Activated naive CD4-positive, alpha-beta T cell treated with anti-CD3 and anti-CD28 coated beads for 36 hours (primary cell): ENCODE measurements at regions not wholly inside any gene's neighbourhood (a gene's known extent, or its start where the extent isn't known, plus 50 kb on each side); places are given as distances from the start of the nearest gene placed in this dataset.
"Not testable (repeated sequence)": the region's sequence is repeated elsewhere in the genome, so short reads cannot be mapped to it uniquely, and the experiment has no call there.

Experiments used
- CTCF ChIA-PET: fragments of 350-600 bp; sonication (Branson Sonifier 250); formaldehyde crosslinking; loops from one replicate; lab custom pipeline; 2021; ENCODE audit warnings: antibody characterized with exemption; lab: Charles Lee
- DNase-seq: peaks from one replicate; pipeline ENCODE4 v3.0.0-alpha.2; 2020
- H3K27ac Mint-ChIP-seq: one replicate; pipeline ENCODE4 v1.8.0; 2021; ENCODE audit warnings: mild to moderate bottlenecking, mixed read lengths
- H3K27me3 Mint-ChIP-seq: one replicate; pipeline ENCODE4 v1.8.0; 2021; ENCODE audit warnings: low read depth, mixed read lengths
- H3K36me3 Mint-ChIP-seq: one replicate; pipeline ENCODE4 v1.8.0; 2021; ENCODE audit warnings: low read depth, mixed read lengths
- H3K4me1 Mint-ChIP-seq: one replicate; pipeline ENCODE4 v1.8.0; 2021; ENCODE audit warnings: low read depth, mixed read lengths
- H3K4me3 Mint-ChIP-seq: one replicate; pipeline ENCODE4 v1.8.0; 2021; ENCODE audit warnings: mild to moderate bottlenecking, moderate library complexity, mixed read lengths
- H3K9me3 Mint-ChIP-seq: one replicate; pipeline ENCODE4 v1.8.0; 2021; ENCODE audit warnings: mixed read lengths
- intact Hi-C: fragments of 100-400 bp; cut with micrococcal nuclease; formaldehyde crosslinking; loops from one replicate; pipeline ENCODE4 v1.15.1; 2023

DNA sequence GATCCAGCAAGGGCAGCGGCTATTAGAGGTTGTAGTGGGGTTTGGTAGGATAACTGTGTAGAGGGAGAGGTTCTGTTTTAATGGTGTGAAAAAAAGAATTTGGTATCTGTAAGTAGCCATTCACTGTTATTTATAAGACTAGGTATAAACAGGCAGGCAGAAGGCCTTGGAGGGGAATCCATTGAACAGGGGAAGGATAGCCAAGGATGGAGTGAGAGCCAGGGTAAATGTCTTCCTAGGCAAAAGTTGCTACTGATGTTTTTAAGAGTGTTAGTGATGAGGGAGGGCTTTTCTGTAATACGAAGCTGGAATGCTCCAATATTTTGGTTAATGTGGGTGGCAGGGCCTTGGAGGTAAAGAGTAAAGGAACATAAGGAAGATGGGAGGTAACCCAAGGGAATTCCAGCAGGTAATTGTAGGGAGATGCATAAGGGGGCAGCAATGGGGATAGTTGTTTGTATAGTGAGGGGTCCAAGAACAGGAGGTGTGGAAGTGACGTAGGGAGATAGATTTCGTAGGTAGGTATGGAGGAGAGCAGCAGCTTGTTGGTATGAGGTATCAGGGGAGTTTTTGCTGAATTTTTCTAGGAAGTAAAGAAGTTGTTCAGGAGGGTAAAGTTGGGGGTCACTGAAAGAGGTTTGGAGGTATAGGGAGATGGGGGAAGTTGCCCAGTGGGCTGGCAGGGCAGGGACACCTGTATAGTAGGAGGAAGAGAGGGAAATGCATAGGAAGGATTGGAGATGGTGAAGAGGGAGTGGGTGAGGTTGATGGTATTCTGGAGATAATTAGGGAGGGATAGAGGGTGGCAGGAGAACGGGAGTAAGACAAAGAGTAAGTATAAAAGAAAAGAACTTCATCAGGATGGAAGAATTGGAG, 752.4 kb upstream of the ADGRB3 start:
- intact Hi-C loops = no loop called here
- Mint-ChIP-seq H3K36me3 (no peaks in the 10 kb centered on the region), H3K4me1 (no peaks in the 10 kb centered on the region), H3K27me3 (no peaks in the 10 kb centered on the region), H3K4me3 (no peak overlapping the region), H3K9me3 (peaks cover 2% of the 10 kb centered on the region), H3K27ac (no peak overlapping the region)
- DNase-seq = no peak
- CTCF ChIA-PET = no interaction called here

DNA sequence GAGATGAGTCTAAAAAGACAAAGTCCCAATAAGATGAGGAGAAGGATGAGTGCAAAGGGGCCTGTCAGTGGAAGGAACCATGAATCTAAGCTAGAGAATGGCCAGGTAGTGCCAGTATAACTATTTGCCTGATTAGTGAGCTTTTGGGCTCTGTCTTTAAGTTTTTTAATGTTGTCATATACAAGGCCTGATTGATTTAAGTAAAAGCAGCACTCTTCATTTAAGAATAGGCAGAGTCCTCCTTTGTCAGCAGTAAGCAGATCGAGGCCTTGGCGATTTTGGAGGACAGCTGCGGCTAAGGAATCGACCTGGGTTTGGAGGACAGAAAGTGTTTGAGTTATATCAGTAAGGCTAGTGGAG, 753.4 kb upstream of the ADGRB3 start:
- Mint-ChIP-seq H3K27me3 (no peaks in the 10 kb centered on the region), H3K36me3 (no peaks in the 10 kb centered on the region), H3K4me3 (no peak overlapping the region), H3K4me1 (no peaks in the 10 kb centered on the region), H3K9me3 (peaks cover 5% of the 10 kb centered on the region), H3K27ac (no peak overlapping the region)
- DNase-seq = no peak
- intact Hi-C loops = no loop called here
- CTCF ChIA-PET = no interaction called here

DNA sequence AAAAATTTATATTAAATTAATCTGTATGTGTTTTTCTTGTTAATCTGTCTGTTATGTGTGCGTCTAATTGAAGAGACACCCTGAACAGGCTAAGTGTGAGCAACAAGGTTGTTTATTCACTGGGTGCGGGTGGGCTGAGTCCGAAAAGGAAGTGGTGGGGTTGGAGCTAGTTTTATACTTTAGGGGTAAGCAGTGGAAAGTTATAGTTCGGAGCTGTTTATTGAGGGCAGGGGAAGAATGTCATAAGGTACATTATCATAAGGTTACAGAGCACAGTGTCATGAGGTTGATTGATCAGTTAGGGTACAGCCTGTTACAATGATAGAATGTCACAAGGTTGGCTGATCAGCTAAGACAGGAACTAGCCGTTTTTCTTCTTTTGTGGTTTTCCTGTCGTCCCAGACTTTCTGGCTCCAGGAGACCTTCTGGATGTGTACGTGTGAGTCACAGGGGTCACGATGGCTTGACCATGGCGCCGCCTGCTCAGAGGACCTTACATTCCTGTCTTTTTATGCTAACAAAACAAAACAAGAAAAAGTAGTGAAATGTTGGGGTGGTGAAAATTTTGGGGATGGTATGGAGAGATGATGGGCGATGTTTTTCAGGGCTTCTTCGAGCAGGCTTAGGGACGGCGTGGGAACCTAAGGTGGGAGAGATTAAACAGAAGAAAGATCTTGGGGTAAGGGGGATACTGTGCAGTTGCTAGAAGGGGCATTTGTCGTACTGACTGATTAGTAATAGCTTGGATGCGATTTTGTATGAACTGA, 754.0 kb upstream of the ADGRB3 start:
- Mint-ChIP-seq H3K27me3 (no peaks in the 10 kb centered on the region), H3K9me3 (peaks cover 5% of the 10 kb centered on the region), H3K4me3 (no peak overlapping the region), H3K27ac (no peak overlapping the region), H3K4me1 (no peaks in the 10 kb centered on the region), H3K36me3 (no peaks in the 10 kb centered on the region)
- DNase-seq = no peak
- CTCF ChIA-PET = no interaction called here
- intact Hi-C loops = no loop called here

DNA sequence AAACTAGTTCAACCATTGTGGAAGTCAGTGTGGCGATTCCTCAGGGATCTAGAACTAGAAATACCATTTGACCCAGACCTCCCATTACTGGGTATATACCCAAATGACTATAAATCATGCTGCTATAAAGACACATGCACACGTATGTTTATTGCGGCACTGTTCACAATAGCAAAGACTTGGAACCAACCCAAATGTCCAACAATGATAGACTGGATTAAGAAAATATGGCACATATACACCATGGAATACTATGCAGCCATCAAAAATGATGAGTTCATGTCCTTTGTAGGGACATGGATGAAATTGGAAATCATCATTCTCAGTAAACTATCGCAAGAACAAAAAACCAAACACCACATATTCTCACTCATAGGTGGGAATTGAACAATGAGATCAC, 754.7 kb upstream of the ADGRB3 start:
- H3K27me3 Mint-ChIP-seq, H3K4me3 Mint-ChIP-seq, H3K9me3 Mint-ChIP-seq, DNase-seq, intact Hi-C loops, CTCF ChIA-PET, H3K27ac Mint-ChIP-seq, H3K4me1 Mint-ChIP-seq, H3K36me3 Mint-ChIP-seq: not testable (repeated sequence)

DNA sequence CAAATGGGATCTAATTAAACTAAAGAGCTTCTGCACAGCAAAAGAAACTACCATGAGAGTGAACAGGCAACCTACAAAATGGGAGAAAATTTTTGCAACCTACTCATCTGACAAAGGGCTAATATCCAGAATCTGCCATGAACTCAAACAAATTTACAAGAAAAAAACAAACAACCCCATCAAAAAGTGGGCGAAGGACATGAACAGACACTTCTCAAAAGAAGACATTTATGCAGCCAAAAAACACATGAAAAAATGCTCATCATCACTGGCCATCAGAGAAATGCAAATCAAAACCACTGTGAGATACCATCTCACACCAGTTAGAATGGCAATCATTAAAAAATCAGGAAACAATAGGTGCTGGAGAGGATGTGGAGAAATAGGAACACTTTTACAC, 755.2 kb upstream of the ADGRB3 start:
- CTCF ChIA-PET, H3K9me3 Mint-ChIP-seq, H3K4me3 Mint-ChIP-seq, H3K4me1 Mint-ChIP-seq, H3K27ac Mint-ChIP-seq, intact Hi-C loops, H3K27me3 Mint-ChIP-seq, H3K36me3 Mint-ChIP-seq, DNase-seq: not testable (repeated sequence)

DNA sequence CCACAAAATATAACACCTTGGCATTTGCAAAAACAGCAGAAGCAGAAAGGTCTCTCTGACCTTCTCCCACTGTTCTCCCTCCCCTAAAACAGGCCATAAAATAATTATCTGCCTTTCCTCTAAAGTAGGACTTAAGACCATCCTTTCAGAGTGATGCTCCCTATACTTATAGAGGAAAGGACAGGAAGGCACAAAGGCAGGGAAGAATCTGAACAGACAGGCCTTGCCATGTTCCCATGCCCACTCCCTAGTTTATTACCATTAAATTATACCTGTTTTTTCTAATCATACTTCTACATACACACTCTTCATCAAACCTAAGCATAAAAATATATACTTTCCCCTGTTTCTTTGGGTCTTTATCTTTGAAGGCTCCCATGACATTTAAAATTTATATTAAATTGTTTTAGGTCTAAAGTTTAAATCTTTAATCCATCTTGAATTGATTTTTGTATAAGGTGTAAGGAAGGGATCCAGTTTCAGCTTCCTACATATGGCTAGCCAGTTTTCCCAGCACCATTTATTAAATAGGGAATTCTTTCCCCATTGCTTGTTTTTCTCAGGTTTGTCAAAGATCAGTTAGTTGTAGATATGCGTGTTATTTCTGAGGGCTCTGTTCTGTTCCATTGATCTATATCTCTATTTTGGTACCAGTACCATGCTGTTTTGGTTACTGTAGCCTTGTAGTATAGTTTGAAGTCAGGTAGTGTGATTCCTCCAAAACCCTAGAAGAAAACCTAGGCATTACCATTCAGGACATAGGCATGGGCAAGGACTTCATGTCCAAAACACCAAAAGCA, 755.8 kb upstream of the ADGRB3 start:
- CTCF ChIA-PET = not testable (repeated sequence)

DNA sequence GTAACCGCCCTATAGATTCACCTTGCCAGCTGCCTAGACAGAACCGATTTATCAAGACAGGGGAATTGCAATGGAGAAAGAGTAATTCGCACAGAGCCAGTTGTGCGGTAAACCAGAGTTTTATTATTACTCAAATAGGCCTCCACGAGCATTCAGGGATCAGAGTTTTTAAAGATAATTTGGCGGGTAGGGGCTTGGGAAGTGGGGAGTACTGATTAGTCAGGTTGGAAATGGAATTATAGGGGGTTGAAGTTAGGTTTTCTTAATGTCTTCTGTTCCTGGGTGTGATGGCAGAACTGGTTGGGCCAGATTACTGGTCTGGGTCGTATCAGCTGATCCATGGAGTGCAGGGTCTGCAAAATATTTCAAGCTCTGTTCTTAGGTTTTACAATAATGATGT, 756.9 kb upstream of the ADGRB3 start:
- H3K27ac Mint-ChIP-seq, H3K4me1 Mint-ChIP-seq, CTCF ChIA-PET, H3K36me3 Mint-ChIP-seq, DNase-seq, H3K27me3 Mint-ChIP-seq, intact Hi-C loops, H3K4me3 Mint-ChIP-seq: not testable (repeated sequence)
- peaks cover 11% of the 10 kb centered on the region for H3K9me3 Mint-ChIP-seq

More for the DNA sequence above, 755.8 kb upstream of the ADGRB3 start:
- H3K4me3 Mint-ChIP-seq, H3K27ac Mint-ChIP-seq, H3K4me1 Mint-ChIP-seq, DNase-seq, H3K36me3 Mint-ChIP-seq, H3K9me3 Mint-ChIP-seq, H3K27me3 Mint-ChIP-seq, intact Hi-C loops: not testable (repeated sequence)

DNA sequence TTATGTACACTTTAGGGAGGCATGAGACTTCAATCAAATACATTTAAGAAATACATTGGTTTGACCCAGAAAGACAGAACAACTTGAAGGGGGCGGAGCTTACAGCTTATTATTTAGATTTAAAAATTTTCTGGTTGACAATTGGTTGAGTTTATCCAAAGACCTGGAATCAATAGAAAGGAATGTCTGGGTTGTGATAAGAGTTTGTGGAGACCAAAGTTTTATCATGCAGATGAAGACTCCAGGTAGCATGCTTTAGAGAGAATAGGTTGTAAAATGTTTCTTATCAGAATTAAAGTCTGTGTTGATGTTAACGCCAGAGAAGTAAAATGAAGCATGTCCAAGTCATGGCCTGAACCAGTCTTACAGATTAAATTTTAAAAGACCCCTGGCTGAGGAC, 757.8 kb upstream of the ADGRB3 start:
- Mint-ChIP-seq H3K9me3 (peaks cover 12% of the 10 kb centered on the region), H3K36me3 (no peaks in the 10 kb centered on the region), H3K27me3 (no peaks in the 10 kb centered on the region), H3K4me3 (no peak overlapping the region), H3K27ac (no peak overlapping the region), H3K4me1 (no peaks in the 10 kb centered on the region)
- intact Hi-C loops = no loop called here
- CTCF ChIA-PET = no interaction called here
- DNase-seq = no peak

DNA sequence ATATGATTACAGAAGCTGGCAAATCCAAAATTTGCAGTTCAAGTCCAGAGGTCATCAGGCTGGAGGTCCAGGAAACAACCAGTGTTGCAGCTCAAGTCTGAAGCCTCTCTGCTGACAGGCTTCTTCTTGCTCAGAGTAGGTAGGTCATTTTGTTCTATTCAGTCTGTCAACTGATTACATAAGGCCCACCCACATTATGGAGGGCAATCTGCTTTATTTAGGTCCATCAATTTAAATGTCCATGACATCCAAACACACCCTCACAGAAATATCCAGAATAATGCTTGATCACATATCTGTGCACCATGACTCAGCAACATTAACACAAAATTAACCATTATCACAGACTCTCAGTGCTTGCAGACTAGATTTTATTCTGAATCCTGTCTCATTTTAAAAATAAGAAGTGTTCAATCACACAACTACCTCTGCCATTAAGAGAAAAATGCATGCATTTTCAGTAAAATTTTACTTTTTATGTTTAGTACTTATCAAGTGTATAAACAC, 759.2 kb upstream of the ADGRB3 start:
- DNase-seq = no peak
- no peaks in the 10 kb centered on the region for H3K36me3 Mint-ChIP-seq
- H3K27me3 Mint-ChIP-seq = no peaks in the 10 kb centered on the region
- H3K4me3 Mint-ChIP-seq = no peak overlapping the region
- intact Hi-C loops = no loop called here
- CTCF ChIA-PET = no interaction called here
- H3K4me1 Mint-ChIP-seq = no peaks in the 10 kb centered on the region
- no peak overlapping the region for H3K27ac Mint-ChIP-seq
- peaks cover 12% of the 10 kb centered on the region for H3K9me3 Mint-ChIP-seq

DNA sequence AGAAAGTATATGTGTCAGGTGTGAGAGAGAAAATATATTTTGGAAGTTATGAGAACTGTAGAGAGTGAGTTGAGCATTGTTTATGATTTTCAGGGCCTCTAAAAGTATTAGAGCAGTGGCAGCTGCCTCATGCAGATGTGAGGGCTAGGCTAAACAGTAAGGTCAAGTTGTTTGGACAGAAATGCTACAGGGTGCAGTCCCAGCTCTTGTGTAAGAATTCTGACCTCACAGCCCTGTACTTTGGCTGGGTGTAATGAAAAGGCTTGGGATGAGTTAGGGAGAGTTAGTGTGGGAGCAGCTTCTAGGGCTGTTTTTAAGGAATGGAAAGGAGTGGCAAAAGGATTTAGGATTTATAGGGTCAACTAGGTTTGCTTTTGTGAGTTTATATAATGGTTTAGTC, 764.8 kb upstream of the ADGRB3 start:
- no peak overlapping the region for H3K27ac Mint-ChIP-seq
- H3K4me3 Mint-ChIP-seq = no peak overlapping the region
- DNase-seq = no peak
- peaks cover 7% of the 10 kb centered on the region for H3K9me3 Mint-ChIP-seq
- H3K36me3 Mint-ChIP-seq = no peaks in the 10 kb centered on the region
- H3K4me1 Mint-ChIP-seq = no peaks in the 10 kb centered on the region
- H3K27me3 Mint-ChIP-seq = no peaks in the 10 kb centered on the region
- CTCF ChIA-PET = no interaction called here
- intact Hi-C loops = no loop called here

DNA sequence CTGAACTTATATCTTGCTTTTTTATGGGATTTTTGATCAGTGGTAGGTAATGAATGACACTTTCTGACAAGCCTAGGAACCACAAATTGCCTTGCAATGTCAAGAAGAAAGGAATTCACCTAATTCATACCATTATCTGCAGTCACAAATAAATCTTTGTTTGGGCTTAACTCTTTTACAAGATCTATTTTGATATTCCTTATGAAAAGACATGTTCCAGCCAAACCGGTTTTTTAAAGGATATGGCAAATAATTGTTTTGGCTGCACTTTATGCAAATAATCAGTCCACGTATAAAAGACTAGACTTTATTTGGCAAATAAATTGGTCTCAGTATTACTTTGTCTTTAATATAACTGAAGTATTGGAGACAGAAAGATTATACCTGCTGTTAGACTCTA, 771.7 kb upstream of the ADGRB3 start:
- no peaks in the 10 kb centered on the region for H3K27me3 Mint-ChIP-seq
- CTCF ChIA-PET = no interaction called here
- no peak for DNase-seq
- H3K9me3 Mint-ChIP-seq = peaks cover 1% of the 10 kb centered on the region
- H3K4me3 Mint-ChIP-seq = no peak overlapping the region
- H3K27ac Mint-ChIP-seq = no peak overlapping the region
- intact Hi-C loops = no loop called here
- no peaks in the 10 kb centered on the region for H3K36me3 Mint-ChIP-seq
- H3K4me1 Mint-ChIP-seq = no peaks in the 10 kb centered on the region

DNA sequence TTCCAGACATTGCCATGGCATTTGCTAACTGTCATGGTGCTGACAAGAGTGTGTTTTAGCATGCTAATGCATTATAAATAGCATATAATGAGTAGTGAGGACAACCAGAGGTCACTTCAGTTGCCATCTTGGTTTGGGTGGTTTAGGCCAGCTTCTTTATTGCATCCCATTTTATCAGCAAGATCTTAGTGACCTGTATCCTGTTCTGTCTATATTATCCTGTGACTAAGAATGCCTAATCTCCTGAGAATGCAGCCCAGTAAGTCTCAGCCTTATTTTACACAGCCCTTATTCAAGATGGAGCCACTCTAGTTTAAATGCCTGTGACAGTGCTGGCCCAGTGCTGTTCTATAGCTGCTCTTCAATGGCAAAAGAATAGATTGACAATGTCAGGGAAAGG, 781.0 kb upstream of the ADGRB3 start:
- no peak for DNase-seq
- H3K4me3 Mint-ChIP-seq = no peak overlapping the region
- H3K27me3 Mint-ChIP-seq = no peaks in the 10 kb centered on the region
- CTCF ChIA-PET = no interaction called here
- H3K36me3 Mint-ChIP-seq = no peaks in the 10 kb centered on the region
- intact Hi-C loops = no loop called here
- H3K9me3 Mint-ChIP-seq = peaks cover 10% of the 10 kb centered on the region
- H3K4me1 Mint-ChIP-seq = no peaks in the 10 kb centered on the region
- no peak overlapping the region for H3K27ac Mint-ChIP-seq
